GM10248 (cell line): ENCODE measurements at regions not wholly inside any gene's neighbourhood (a gene's known extent, or its start where the extent isn't known, plus 50 kb on each side); places are given as distances from the start of the nearest gene placed in this dataset.

ENCODE experiments used
- CTCF ChIA-PET: fragments of 300-600 bp; sonication (Branson Sonifier 250); formaldehyde crosslinking; extraction: SDS; loops from one replicate; lab custom pipeline; 2021; ENCODE audit warnings: antibody characterized with exemption; lab: Yijun Ruan, JAX
- POLR2A ChIA-PET: fragments of 350-650 bp; sonication (Branson Sonifier 250); formaldehyde crosslinking; extraction: SDS; loops from one replicate; lab custom pipeline; 2020; ENCODE audit warnings: antibody characterized with exemption; lab: Yijun Ruan, JAX
- DNase-seq: peaks from one replicate; pipeline ENCODE4 v3.0.0; 2012; ENCODE audit errors: extremely low spot score
- TF ChIP-seq, protein P1 (sequence below): IDR thresholded peaks from 2 replicates; pipeline ENCODE4 v1.5.1; 2012; ENCODE audit warnings: mild to moderate bottlenecking, low read depth; ENCODE audit errors: extremely low read depth, missing control alignments, control extremely low read depth

GRCh38 chr10:61825628-61826027, 75.9 kb upstream of the ARID5B start:
- DNase-seq, result no peak
- CTCF ChIA-PET, result interaction anchor here (1.4 kb wide), 1 partner anchor 13 kb away, joined by 3 read pairs; no protein-coding TSS in a partner anchor
- TF ChIP-seq, protein P1, sequence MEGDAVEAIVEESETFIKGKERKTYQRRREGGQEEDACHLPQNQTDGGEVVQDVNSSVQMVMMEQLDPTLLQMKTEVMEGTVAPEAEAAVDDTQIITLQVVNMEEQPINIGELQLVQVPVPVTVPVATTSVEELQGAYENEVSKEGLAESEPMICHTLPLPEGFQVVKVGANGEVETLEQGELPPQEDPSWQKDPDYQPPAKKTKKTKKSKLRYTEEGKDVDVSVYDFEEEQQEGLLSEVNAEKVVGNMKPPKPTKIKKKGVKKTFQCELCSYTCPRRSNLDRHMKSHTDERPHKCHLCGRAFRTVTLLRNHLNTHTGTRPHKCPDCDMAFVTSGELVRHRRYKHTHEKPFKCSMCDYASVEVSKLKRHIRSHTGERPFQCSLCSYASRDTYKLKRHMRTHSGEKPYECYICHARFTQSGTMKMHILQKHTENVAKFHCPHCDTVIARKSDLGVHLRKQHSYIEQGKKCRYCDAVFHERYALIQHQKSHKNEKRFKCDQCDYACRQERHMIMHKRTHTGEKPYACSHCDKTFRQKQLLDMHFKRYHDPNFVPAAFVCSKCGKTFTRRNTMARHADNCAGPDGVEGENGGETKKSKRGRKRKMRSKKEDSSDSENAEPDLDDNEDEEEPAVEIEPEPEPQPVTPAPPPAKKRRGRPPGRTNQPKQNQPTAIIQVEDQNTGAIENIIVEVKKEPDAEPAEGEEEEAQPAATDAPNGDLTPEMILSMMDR, result no peak
- POLR2A ChIA-PET, result no interaction called here

DNA sequence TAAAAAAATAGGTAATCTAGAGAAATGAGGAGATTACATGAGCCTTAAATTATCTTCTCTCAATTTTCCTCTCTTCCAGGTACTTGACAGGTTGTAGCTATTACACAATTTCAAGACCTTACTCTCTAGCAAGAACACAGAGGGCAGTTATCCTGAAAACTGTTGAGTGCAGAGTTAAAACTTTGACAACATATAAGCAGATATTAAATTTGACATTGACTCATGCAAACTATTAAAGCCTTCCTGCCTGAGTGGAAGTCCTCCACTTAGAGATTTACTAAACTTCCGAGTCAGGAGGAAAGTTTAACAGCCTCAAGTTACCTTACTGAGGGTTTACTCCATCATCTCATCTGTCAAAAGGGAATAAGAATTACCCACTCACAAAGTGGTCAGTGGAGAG, 73.5 kb upstream of the ARID5B start:
- no peak for DNase-seq
- ChIA-PET POLR2A (no interaction called here), CTCF (interaction anchor here (0.7 to 1.6 kb wide), 3 partner anchors 11 to 438 kb away, joined by 3 to 6 read pairs (median 4); no protein-coding TSS in a partner anchor)
- TF ChIP-seq, protein P1, result no peak

DNA sequence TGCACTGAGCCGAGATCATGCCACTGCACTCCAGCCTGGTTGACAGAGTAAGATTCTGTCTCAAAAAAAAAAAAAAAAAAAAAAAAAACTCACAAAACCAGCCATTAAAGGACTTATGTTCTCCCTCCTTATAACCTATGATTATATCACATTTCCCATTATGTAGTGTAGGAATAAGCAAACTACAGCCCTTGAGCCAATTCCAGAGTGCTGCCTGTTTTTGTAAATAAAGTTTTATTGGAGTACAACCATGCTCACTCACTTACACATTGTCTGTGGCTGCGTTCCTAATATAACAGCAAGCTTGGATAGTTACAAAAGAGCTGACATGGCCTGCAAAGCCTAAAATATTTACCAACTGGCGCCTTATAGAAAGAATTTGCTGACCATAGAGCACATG, 72.7 kb upstream of the ARID5B start:
- ChIA-PET POLR2A (no interaction called here), CTCF (interaction anchor here (1.0 kb wide), 1 partner anchor 609 kb away, joined by 3 read pairs; no protein-coding TSS in a partner anchor)
- no peak for DNase-seq
- TF ChIP-seq, protein P1, result no peak

GRCh38 chr10:61830072-61830845, 71.2 kb upstream of the ARID5B start:
- CTCF ChIA-PET, result interaction anchor here (1.9 kb wide), 1 partner anchor 11 kb away, joined by 5 read pairs; no protein-coding TSS in a partner anchor
- POLR2A ChIA-PET, result no interaction called here
- TF ChIP-seq, protein P1, result no peak
- DNase-seq, result no peak

GRCh38 chr10:61830846-61831273, 70.6 kb upstream of the ARID5B start:
- TF ChIP-seq, protein P1, result no peak

DNA sequence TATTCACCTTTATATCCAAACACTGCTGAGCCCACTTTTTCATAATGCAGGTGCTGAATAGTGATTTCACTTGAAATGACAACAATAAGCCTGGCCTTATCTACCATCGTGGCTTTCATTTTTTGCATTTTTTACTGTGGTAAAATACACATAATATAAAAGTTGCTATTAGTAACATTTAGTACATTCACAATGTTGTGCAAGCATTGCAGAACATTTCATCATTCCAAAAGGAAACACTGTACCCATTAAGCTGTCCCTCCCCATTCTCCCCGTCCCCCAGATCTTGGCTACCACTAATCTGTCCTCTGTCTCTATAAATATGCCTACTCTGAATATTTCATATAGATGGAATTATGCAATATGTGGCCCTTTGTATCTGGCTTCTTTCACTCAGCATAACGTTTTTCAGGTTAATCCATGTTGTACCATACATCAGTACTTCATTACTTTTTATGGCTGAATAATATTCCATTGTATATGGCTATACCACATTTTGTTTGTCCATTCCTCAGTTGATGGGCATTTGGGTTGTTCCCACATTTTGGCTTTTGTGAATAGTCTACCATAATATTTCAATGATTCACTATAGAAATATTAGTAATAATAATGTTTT, 68.5 kb upstream of the ARID5B start:
- POLR2A ChIA-PET, result no interaction called here
- CTCF ChIA-PET, result interaction anchor here (1.1 kb wide), 1 partner anchor 35 kb away, joined by 3 read pairs; no protein-coding TSS in a partner anchor
- no peak for DNase-seq
- TF ChIP-seq, protein P1, result no peak

More at GRCh38 chr10:61830846-61831273, 70.6 kb upstream of the ARID5B start:
- no peak for DNase-seq
- POLR2A ChIA-PET, result no interaction called here
- CTCF ChIA-PET, result interaction anchor here (1.9 kb wide), 1 partner anchor 12 kb away, joined by 5 read pairs; no protein-coding TSS in a partner anchor
